ENCODE measurements at regions not wholly inside any gene's neighbourhood (a gene's known extent, or its start where the extent isn't known, plus 50 kb on each side); places are given as distances from the start of the nearest gene placed in this dataset.

DNA sequence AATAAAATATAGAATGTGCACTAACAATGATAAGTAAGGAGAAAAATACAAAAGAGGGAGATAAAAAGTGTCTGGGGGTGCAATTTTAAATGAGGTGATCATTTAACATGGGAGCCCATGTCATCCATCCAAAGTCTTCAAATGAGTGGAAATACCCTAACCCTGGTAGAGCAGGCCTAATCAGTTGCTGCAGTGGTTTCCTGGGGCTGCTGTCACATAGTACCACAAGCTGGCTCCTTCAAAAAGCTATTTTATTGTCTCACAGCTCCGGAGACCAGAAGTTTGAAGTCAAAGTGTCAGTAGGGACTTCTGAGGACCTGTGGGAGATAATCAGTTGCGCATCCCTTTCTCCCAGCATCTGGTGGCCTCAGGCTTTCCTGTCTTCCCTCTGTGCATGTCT, 717.9 kb downstream of the DIAPH3 start:
- TF ChIP-seq, protein P1, sequence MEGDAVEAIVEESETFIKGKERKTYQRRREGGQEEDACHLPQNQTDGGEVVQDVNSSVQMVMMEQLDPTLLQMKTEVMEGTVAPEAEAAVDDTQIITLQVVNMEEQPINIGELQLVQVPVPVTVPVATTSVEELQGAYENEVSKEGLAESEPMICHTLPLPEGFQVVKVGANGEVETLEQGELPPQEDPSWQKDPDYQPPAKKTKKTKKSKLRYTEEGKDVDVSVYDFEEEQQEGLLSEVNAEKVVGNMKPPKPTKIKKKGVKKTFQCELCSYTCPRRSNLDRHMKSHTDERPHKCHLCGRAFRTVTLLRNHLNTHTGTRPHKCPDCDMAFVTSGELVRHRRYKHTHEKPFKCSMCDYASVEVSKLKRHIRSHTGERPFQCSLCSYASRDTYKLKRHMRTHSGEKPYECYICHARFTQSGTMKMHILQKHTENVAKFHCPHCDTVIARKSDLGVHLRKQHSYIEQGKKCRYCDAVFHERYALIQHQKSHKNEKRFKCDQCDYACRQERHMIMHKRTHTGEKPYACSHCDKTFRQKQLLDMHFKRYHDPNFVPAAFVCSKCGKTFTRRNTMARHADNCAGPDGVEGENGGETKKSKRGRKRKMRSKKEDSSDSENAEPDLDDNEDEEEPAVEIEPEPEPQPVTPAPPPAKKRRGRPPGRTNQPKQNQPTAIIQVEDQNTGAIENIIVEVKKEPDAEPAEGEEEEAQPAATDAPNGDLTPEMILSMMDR (IDR thresholded peaks at IDR 0.05): no peak
- TF ChIP-seq POLR2A (IDR thresholded peaks at IDR 0.05) (no peak), POLR2AphosphoS5 (IDR thresholded peaks at IDR 0.05) (no peak)

Measured in prostate gland (tissue), 2 donors.